ENCODE measurements at regions not wholly inside any gene's neighbourhood (a gene's known extent, or its start where the extent isn't known, plus 50 kb on each side); places are given as distances from the start of the nearest gene placed in this dataset.

DNA sequence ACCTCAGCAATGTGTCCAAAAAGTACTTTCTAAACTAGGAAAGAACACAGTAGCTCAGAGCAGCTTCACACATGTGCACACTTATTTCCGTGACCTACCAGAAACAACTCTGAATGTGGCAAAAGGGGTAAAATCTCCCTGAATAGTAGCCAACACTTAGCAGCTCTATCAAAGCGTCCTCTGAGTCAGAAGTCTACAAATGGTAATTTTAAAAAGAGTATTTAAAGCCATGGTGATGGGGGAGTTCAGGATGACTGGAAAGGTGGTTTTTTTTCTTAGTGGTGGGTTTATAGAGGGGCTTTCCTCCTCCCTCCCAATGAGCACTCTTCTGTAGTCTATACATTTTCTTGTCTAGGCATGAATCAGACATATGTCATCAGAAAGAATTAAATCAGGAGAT is 223.8 kb upstream of the PRICKLE2 start:
- no peaks in the 10 kb centered on the region for H4K20me1 ChIP-seq (ENCODE audit: control insufficient read depth, insufficient read depth, low read depth, low read length)
- no peaks in the 10 kb centered on the region for H3K9me2 ChIP-seq (replicated peaks; ENCODE audit: control insufficient read depth, low read length)
- no peak overlapping the region for H3K4me3 ChIP-seq (ENCODE audit: low read length)
- H3K4me2 ChIP-seq (ENCODE audit: low read length): no peak overlapping the region
- no peaks in the 10 kb centered on the region for H3K9me3 ChIP-seq (ENCODE audit: control insufficient read depth, insufficient read depth, low read length)
- no peaks in the 10 kb centered on the region for H3K79me2 ChIP-seq (ENCODE audit: control insufficient read depth, low read length)
- peaks cover 3% of the 10 kb centered on the region; the same call in 1 of the 2 replicates for H3K27me3 ChIP-seq (ENCODE audit: control insufficient read depth, low read length)
- TF ChIP-seq CTCF (IDR thresholded peaks at IDR 0.05; ENCODE audit: low read depth, low read length, poor library complexity, severe bottlenecking) (no peak), EZH2phosphoT487 (IDR thresholded peaks at IDR 0.05; ENCODE audit: borderline replicate concordance, low read length) (no peak)
- no peaks in the 10 kb centered on the region for H3K36me3 ChIP-seq (ENCODE audit: control insufficient read depth, low read length)
- H3K27ac ChIP-seq (ENCODE audit: low read depth, low read length): no peak overlapping the region
- H3K4me1 ChIP-seq (ENCODE audit: control insufficient read depth, low read length): no peaks in the 10 kb centered on the region
- no peaks in the 10 kb centered on the region for H3F3A ChIP-seq (ENCODE audit: control insufficient read depth, insufficient read depth)

DNA sequence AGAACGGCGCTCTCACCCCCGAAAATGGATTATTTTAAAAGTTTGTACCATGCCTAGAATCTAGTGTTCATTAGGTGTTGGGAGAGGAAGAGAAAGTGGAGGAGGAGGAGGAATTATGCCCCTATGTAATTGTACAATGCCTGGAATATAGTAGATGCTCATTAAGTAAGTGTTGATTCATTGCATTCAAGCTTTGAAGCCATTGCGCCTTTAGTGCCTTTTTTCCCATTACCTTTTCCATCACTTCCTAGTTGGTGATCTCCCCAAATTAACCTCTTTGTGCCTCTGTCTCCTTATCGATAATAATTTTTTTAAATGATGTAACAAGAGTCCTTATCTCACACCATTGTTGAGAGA is 220.7 kb upstream of the PRICKLE2 start:
- Histone ChIP-seq H3K27ac (ENCODE audit: low read depth, low read length) (no peak overlapping the region), H3K4me3 (ENCODE audit: low read length) (no peak overlapping the region), H3K79me2 (ENCODE audit: control insufficient read depth, low read length) (no peaks in the 10 kb centered on the region), H3K4me2 (ENCODE audit: low read length) (no peak overlapping the region), H3F3A (ENCODE audit: control insufficient read depth, insufficient read depth) (no peaks in the 10 kb centered on the region), H3K9me3 (ENCODE audit: control insufficient read depth, insufficient read depth, low read length) (no peaks in the 10 kb centered on the region), H3K9me2 (replicated peaks; ENCODE audit: control insufficient read depth, low read length) (no peaks in the 10 kb centered on the region), H3K27me3 (ENCODE audit: control insufficient read depth, low read length) (peaks cover 3% of the 10 kb centered on the region; the same call in 1 of the 2 replicates), H3K4me1 (ENCODE audit: control insufficient read depth, low read length) (no peaks in the 10 kb centered on the region), H4K20me1 (ENCODE audit: control insufficient read depth, insufficient read depth, low read depth, low read length) (no peaks in the 10 kb centered on the region), H3K36me3 (ENCODE audit: control insufficient read depth, low read length) (no peaks in the 10 kb centered on the region)
- TF ChIP-seq EZH2phosphoT487 (IDR thresholded peaks at IDR 0.05; ENCODE audit: borderline replicate concordance, low read length): no peak
- TF ChIP-seq CTCF (IDR thresholded peaks at IDR 0.05; ENCODE audit: low read depth, low read length, poor library complexity, severe bottlenecking): no peak

GRCh38 chr3:64445109-64445943 is 220.1 kb upstream of the PRICKLE2 start:
- no peaks in the 10 kb centered on the region for H3K4me1 ChIP-seq (ENCODE audit: control insufficient read depth, low read length)
- H3K79me2 ChIP-seq (ENCODE audit: control insufficient read depth, low read length): no peaks in the 10 kb centered on the region
- no peaks in the 10 kb centered on the region for H3F3A ChIP-seq (ENCODE audit: control insufficient read depth, insufficient read depth)
- H3K4me3 ChIP-seq (ENCODE audit: low read length): no peak overlapping the region
- H3K27ac ChIP-seq (ENCODE audit: low read depth, low read length): no peak overlapping the region
- no peaks in the 10 kb centered on the region for H4K20me1 ChIP-seq (ENCODE audit: control insufficient read depth, insufficient read depth, low read depth, low read length)
- TF ChIP-seq CTCF (IDR thresholded peaks at IDR 0.05; ENCODE audit: low read depth, low read length, poor library complexity, severe bottlenecking): no peak
- TF ChIP-seq EZH2phosphoT487 (IDR thresholded peaks at IDR 0.05; ENCODE audit: borderline replicate concordance, low read length): no peak
- H3K27me3 ChIP-seq (ENCODE audit: control insufficient read depth, low read length): peaks cover under 1% of the 10 kb centered on the region; the same call in 1 of the 2 replicates
- H3K9me3 ChIP-seq (ENCODE audit: control insufficient read depth, insufficient read depth, low read length): no peaks in the 10 kb centered on the region
- H3K36me3 ChIP-seq (ENCODE audit: control insufficient read depth, low read length): no peaks in the 10 kb centered on the region
- H3K4me2 ChIP-seq (ENCODE audit: low read length): no peak overlapping the region
- H3K9me2 ChIP-seq (replicated peaks; ENCODE audit: control insufficient read depth, low read length): no peaks in the 10 kb centered on the region
